GM23338 (cell line): ENCODE measurements at regions not wholly inside any gene's neighbourhood (a gene's known extent, or its start where the extent isn't known, plus 50 kb on each side); places are given as distances from the start of the nearest gene placed in this dataset.
A peak's percentile ranks its signal among the peaks of the same experiment; 100 is the strongest.

Source experiments
- ATAC-seq: fragments of 200-7000 bp; cut with Tn5 transposase; 3 replicates; pipeline ENCODE4 v1.9.1; 2020
- DNase-seq: peaks from one replicate; pipeline ENCODE4 v3.0.0-alpha.2; 2015; ENCODE audit warnings: low spot score
- H2AFZ ChIP-seq: fragments of 200-600 bp; sonication (generic); 2 replicates; pipeline ENCODE4 v1.8.0; 2016; ENCODE audit warnings: antibody characterized with exemption, mild to moderate bottlenecking, moderate library complexity
- H3F3A ChIP-seq: fragments of 200-600 bp; sonication (generic); replicated peaks from 2 replicates; pipeline ENCODE4 v1.8.0; 2017; ENCODE audit warnings: antibody characterized with exemption, mixed run types, low read depth
- H3K27ac ChIP-seq: fragments of 200-600 bp; sonication (generic); 2 replicates; pipeline ENCODE4 v1.6.1; 2016; ENCODE audit warnings: low read depth
- H3K27me3 ChIP-seq: fragments of 200-600 bp; sonication (generic); 2 replicates; pipeline ENCODE4 v1.8.0; 2016; ENCODE audit warnings: mild to moderate bottlenecking, mixed run types, moderate library complexity; ENCODE audit not compliant: insufficient read depth
- H3K36me3 ChIP-seq: fragments of 200-600 bp; sonication (generic); 2 replicates; pipeline ENCODE4 v1.8.0; 2016; ENCODE audit warnings: mild to moderate bottlenecking; ENCODE audit not compliant: insufficient read depth
- H3K4me1 ChIP-seq: fragments of 200-600 bp; sonication (generic); 2 replicates; pipeline ENCODE4 v1.8.0; 2016; ENCODE audit warnings: mild to moderate bottlenecking, moderate library complexity; ENCODE audit not compliant: insufficient read depth
- H3K4me2 ChIP-seq: fragments of 200-600 bp; sonication (generic); 2 replicates; pipeline ENCODE4 v1.7.1; 2017; ENCODE audit warnings: mixed run types
- H3K4me3 ChIP-seq: fragments of 200-600 bp; sonication (generic); 2 replicates; pipeline ENCODE4 v1.6.1; 2016; ENCODE audit warnings: mixed run types
- H3K79me2 ChIP-seq: fragments of 200-600 bp; sonication (generic); replicated peaks from 2 replicates; pipeline ENCODE4 v1.8.0; 2017; ENCODE audit warnings: mild to moderate bottlenecking; ENCODE audit not compliant: insufficient read depth
- H3K9me2 ChIP-seq: fragments of 200-600 bp; sonication (generic); 2 replicates; pipeline ENCODE4 v1.8.0; 2017; ENCODE audit not compliant: insufficient read depth
- H4K20me1 ChIP-seq: fragments of 200-600 bp; sonication (generic); replicated peaks from 2 replicates; pipeline ENCODE4 v1.8.0; 2017; ENCODE audit warnings: mild to moderate bottlenecking; ENCODE audit not compliant: insufficient read depth
- H3K27ac Mint-ChIP-seq: 2 replicates; pipeline ENCODE4 v1.8.0; 2020; ENCODE audit warnings: inconsistent platforms, mild to moderate bottlenecking, moderate library complexity, mixed read lengths
- H3K27me3 Mint-ChIP-seq: 3 replicates; pipeline ENCODE4 v1.8.0; 2022; ENCODE audit warnings: low read depth, mild to moderate bottlenecking, moderate library complexity, mixed read lengths, inconsistent platforms; ENCODE audit not compliant: insufficient read depth, poor library complexity
- H3K36me3 Mint-ChIP-seq: 3 replicates; pipeline ENCODE4 v1.8.0; 2021; ENCODE audit warnings: low read depth, mild to moderate bottlenecking, inconsistent platforms, moderate library complexity, mixed read lengths
- H3K4me1 Mint-ChIP-seq: 3 replicates; pipeline ENCODE4 v1.8.0; 2020; ENCODE audit warnings: mild to moderate bottlenecking, inconsistent platforms, mixed read lengths
- H3K4me3 Mint-ChIP-seq: 3 replicates; pipeline ENCODE4 v1.8.0; 2021; ENCODE audit warnings: moderate library complexity, mild to moderate bottlenecking, inconsistent platforms, mixed read lengths
- H3K9me3 Mint-ChIP-seq: 3 replicates; pipeline ENCODE4 v1.8.0; 2020; ENCODE audit warnings: moderate library complexity, mild to moderate bottlenecking, inconsistent platforms, mixed read lengths
- CREB1 ChIP-seq: fragments of 250-450 bp; sonication (Bioruptor Pico); IDR thresholded peaks from 2 replicates; pipeline ENCODE4 v1.5.0; 2020; ENCODE audit warnings: low read depth, mild to moderate bottlenecking, moderate library complexity
- CTCF ChIP-seq, 2 experiments: fragments of 200-600 bp in 1 of 2; sonication (generic) in 1 of 2; conservative IDR thresholded peaks; 2 replicates each; pipeline versions ENCODE4 v1.5.1 to v1.6.1; 2016 to 2017; ENCODE audit warnings: antibody characterized with exemption in 2 of 2, low read depth in 2 of 2, mild to moderate bottlenecking in 2 of 2, moderate library complexity in 1 of 2
- EZH2 ChIP-seq: fragments of 200-600 bp; sonication (generic); IDR thresholded peaks from one replicate; pipeline ENCODE4 v1.8.0; 2017; ENCODE audit warnings: antibody characterized with exemption, mild to moderate bottlenecking, low read depth; ENCODE audit not compliant: unreplicated experiment
- EZH2phosphoT487 ChIP-seq: fragments of 200-600 bp; sonication (generic); IDR thresholded peaks from one replicate; pipeline ENCODE4 v1.8.1; 2018; ENCODE audit warnings: antibody characterized with exemption; ENCODE audit not compliant: unreplicated experiment
- JUNB ChIP-seq: IDR thresholded peaks from one replicate; pipeline ENCODE4 v1.6.1; 2016; ENCODE audit warnings: antibody characterized with exemption; ENCODE audit not compliant: unreplicated experiment
- NANOG ChIP-seq: IDR thresholded peaks from 2 replicates; pipeline ENCODE4 v1.6.1; 2016; ENCODE audit warnings: antibody characterized with exemption, borderline replicate concordance
- POLR2AphosphoS5 ChIP-seq: IDR thresholded peaks from 2 replicates; pipeline ENCODE4 v1.6.1; 2016; ENCODE audit warnings: antibody characterized with exemption, low read depth
- ZNF114 ChIP-seq: fragments of 250-450 bp; sonication (Bioruptor Pico); IDR thresholded peaks from 2 replicates; pipeline ENCODE4 v1.5.0; 2020; ENCODE audit warnings: mild to moderate bottlenecking, moderate library complexity
- ZNF331 ChIP-seq: fragments of 250-450 bp; sonication (Bioruptor Pico); IDR thresholded peaks from 2 replicates; pipeline ENCODE4 v1.5.0; 2020; ENCODE audit warnings: low read depth, mild to moderate bottlenecking, moderate library complexity
- TF ChIP-seq, protein P1 (sequence below): IDR thresholded peaks from one replicate; pipeline ENCODE4 v1.6.1; 2018; ENCODE audit warnings: antibody characterized with exemption; ENCODE audit not compliant: unreplicated experiment
- TF ChIP-seq, protein P2 (sequence below): fragments of 250-450 bp; sonication (Bioruptor Pico); IDR thresholded peaks from 2 replicates; pipeline ENCODE4 v1.5.0; 2020; ENCODE audit warnings: mild to moderate bottlenecking, moderate library complexity
- TF ChIP-seq, protein P3 (sequence below): IDR thresholded peaks from 2 replicates; pipeline ENCODE4 v1.6.1; 2016; ENCODE audit warnings: antibody characterized with exemption

- Histone ChIP-seq H3K27me3 (no peaks in the 10 kb centered on the region), H3K4me1 (peaks cover 23% of the 10 kb centered on the region), H3K4me3 (no peak overlapping the region), H3F3A (no peaks in the 10 kb centered on the region), H3K4me2 (no peak overlapping the region), H3K36me3 (no peaks in the 10 kb centered on the region), H2AFZ (no peak overlapping the region), H4K20me1 (no peaks in the 10 kb centered on the region), H3K27ac (no peak overlapping the region), H3K79me2 (no peaks in the 10 kb centered on the region), H3K9me2 (no peaks in the 10 kb centered on the region)
- Mint-ChIP-seq H3K4me1 (peaks cover 64% of the 10 kb centered on the region), H3K9me3 (peaks cover 34% of the 10 kb centered on the region), H3K27ac (0 out of 2 replicates have a peak overlapping the region, but pooled peaks have one; percentile 1), H3K36me3 (peaks cover 33% of the 10 kb centered on the region), H3K4me3 (no peak overlapping the region; the same call in 2 of the 3 replicates), H3K27me3 (peaks cover 3% of the 10 kb centered on the region)
- DNase-seq (peak; percentile 29), ATAC-seq (peak; percentile 58)
- TF ChIP-seq ZNF114 (CRISPR knock-in tag) (no peak), EZH2 (no peak), JUNB (no peak), CREB1 (no peak), EZH2phosphoT487 (no peak), CTCF (conservative IDR thresholded peaks at IDR 0.05; ENCODE audit: low read depth in 2 of 2) (no peak), POLR2AphosphoS5 (no peak), NANOG (no peak), ZNF331 (CRISPR knock-in tag) (no peak)
- TF ChIP-seq, protein P1, sequence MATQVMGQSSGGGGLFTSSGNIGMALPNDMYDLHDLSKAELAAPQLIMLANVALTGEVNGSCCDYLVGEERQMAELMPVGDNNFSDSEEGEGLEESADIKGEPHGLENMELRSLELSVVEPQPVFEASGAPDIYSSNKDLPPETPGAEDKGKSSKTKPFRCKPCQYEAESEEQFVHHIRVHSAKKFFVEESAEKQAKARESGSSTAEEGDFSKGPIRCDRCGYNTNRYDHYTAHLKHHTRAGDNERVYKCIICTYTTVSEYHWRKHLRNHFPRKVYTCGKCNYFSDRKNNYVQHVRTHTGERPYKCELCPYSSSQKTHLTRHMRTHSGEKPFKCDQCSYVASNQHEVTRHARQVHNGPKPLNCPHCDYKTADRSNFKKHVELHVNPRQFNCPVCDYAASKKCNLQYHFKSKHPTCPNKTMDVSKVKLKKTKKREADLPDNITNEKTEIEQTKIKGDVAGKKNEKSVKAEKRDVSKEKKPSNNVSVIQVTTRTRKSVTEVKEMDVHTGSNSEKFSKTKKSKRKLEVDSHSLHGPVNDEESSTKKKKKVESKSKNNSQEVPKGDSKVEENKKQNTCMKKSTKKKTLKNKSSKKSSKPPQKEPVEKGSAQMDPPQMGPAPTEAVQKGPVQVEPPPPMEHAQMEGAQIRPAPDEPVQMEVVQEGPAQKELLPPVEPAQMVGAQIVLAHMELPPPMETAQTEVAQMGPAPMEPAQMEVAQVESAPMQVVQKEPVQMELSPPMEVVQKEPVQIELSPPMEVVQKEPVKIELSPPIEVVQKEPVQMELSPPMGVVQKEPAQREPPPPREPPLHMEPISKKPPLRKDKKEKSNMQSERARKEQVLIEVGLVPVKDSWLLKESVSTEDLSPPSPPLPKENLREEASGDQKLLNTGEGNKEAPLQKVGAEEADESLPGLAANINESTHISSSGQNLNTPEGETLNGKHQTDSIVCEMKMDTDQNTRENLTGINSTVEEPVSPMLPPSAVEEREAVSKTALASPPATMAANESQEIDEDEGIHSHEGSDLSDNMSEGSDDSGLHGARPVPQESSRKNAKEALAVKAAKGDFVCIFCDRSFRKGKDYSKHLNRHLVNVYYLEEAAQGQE, result no peak
- TF ChIP-seq, protein P2, sequence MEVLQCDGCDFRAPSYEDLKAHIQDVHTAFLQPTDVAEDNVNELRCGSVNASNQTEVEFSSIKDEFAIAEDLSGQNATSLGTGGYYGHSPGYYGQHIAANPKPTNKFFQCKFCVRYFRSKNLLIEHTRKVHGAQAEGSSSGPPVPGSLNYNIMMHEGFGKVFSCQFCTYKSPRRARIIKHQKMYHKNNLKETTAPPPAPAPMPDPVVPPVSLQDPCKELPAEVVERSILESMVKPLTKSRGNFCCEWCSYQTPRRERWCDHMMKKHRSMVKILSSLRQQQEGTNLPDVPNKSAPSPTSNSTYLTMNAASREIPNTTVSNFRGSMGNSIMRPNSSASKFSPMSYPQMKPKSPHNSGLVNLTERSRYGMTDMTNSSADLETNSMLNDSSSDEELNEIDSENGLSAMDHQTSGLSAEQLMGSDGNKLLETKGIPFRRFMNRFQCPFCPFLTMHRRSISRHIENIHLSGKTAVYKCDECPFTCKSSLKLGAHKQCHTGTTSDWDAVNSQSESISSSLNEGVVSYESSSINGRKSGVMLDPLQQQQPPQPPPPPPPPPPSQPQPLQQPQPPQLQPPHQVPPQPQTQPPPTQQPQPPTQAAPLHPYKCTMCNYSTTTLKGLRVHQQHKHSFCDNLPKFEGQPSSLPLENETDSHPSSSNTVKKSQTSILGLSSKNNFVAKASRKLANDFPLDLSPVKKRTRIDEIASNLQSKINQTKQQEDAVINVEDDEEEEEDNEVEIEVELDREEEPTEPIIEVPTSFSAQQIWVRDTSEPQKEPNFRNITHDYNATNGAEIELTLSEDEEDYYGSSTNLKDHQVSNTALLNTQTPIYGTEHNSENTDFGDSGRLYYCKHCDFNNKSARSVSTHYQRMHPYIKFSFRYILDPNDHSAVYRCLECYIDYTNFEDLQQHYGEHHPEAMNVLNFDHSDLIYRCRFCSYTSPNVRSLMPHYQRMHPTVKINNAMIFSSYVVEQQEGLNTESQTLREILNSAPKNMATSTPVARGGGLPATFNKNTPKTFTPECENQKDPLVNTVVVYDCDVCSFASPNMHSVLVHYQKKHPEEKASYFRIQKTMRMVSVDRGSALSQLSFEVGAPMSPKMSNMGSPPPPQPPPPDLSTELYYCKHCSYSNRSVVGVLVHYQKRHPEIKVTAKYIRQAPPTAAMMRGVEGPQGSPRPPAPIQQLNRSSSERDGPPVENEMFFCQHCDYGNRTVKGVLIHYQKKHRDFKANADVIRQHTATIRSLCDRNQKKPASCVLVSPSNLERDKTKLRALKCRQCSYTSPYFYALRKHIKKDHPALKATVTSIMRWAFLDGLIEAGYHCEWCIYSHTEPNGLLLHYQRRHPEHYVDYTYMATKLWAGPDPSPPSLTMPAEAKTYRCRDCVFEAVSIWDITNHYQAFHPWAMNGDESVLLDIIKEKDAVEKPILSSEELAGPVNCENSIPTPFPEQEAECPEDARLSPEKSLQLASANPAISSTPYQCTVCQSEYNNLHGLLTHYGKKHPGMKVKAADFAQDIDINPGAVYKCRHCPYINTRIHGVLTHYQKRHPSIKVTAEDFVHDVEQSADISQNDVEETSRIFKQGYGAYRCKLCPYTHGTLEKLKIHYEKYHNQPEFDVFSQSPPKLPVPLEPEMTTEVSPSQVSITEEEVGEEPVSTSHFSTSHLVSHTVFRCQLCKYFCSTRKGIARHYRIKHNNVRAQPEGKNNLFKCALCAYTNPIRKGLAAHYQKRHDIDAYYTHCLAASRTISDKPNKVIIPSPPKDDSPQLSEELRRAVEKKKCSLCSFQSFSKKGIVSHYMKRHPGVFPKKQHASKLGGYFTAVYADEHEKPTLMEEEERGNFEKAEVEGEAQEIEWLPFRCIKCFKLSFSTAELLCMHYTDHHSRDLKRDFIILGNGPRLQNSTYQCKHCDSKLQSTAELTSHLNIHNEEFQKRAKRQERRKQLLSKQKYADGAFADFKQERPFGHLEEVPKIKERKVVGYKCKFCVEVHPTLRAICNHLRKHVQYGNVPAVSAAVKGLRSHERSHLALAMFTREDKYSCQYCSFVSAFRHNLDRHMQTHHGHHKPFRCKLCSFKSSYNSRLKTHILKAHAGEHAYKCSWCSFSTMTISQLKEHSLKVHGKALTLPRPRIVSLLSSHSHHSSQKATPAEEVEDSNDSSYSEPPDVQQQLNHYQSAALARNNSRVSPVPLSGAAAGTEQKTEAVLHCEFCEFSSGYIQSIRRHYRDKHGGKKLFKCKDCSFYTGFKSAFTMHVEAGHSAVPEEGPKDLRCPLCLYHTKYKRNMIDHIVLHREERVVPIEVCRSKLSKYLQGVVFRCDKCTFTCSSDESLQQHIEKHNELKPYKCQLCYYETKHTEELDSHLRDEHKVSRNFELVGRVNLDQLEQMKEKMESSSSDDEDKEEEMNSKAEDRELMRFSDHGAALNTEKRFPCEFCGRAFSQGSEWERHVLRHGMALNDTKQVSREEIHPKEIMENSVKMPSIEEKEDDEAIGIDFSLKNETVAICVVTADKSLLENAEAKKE, result no peak
- TF ChIP-seq, protein P3, sequence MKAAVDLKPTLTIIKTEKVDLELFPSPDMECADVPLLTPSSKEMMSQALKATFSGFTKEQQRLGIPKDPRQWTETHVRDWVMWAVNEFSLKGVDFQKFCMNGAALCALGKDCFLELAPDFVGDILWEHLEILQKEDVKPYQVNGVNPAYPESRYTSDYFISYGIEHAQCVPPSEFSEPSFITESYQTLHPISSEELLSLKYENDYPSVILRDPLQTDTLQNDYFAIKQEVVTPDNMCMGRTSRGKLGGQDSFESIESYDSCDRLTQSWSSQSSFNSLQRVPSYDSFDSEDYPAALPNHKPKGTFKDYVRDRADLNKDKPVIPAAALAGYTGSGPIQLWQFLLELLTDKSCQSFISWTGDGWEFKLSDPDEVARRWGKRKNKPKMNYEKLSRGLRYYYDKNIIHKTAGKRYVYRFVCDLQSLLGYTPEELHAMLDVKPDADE, result no peak
Measured at GRCh38 chrY:14356154-14356553, 168.2 kb upstream of the NLGN4Y start.
